ENCODE measurements at regions not wholly inside any gene's neighbourhood (a gene's known extent, or its start where the extent isn't known, plus 50 kb on each side); places are given as distances from the start of the nearest gene placed in this dataset.
"Not testable (repeated sequence)": the region's sequence is repeated elsewhere in the genome, so short reads cannot be mapped to it uniquely, and the experiment has no call there.

- ATAC-seq (no peak), DNase-seq (ENCODE audit: missing footprints) (no peak)
- intact Hi-C loops (cut with DNase I): no loop called here
Observed at GRCh38 chr7:9302436-9302835, 869.0 kb downstream of the NXPH1 start.

DNA sequence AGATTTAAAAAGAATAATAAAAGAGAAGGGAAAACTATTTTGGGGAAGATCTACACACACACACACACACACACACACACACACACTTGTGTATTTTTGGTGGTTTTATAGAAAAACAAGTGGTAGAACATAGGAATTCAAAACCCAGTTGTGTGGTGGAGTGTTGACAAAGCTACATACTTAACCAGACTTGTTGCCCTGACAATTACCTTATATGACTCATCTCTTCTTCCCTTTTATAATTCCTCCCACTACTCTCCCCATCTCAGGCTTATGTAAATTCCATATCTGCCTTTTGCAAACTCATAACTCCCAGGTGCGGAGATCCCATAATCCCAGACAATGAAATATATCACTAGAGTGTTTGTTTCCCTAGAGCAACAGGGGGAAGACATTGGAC is 873.7 kb downstream of the NXPH1 start:
- DNase-seq (ENCODE audit: missing footprints) (no peak), ATAC-seq (no peak)
- intact Hi-C loops (cut with DNase I): no loop called here

DNA sequence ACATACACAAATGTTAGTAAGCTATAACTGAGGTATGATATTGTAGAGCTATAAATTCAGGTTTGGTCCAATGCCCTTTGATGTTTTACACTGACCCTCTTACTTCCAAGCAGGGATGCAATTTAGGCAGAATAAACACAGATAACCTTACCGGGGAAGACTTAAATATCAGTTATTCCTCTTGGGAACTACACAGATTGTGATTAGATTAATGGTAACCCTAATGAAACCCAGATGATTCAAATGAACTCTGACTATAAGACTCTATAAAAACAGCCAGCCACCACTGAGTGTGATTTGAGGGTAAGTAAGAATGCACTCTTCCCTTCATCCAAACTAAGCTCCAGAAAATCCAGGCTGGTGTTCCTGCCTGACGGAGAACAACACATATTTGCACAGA is 891.1 kb downstream of the NXPH1 start:
- DNase-seq (ENCODE audit: missing footprints): no peak
- no peak for ATAC-seq
- intact Hi-C loops (cut with DNase I): no loop called here

GRCh38 chr7:9328296-9328695 is 894.9 kb downstream of the NXPH1 start:
- no peak for DNase-seq (ENCODE audit: missing footprints)
- no peak for ATAC-seq
- intact Hi-C loops (cut with DNase I): no loop called here

DNA sequence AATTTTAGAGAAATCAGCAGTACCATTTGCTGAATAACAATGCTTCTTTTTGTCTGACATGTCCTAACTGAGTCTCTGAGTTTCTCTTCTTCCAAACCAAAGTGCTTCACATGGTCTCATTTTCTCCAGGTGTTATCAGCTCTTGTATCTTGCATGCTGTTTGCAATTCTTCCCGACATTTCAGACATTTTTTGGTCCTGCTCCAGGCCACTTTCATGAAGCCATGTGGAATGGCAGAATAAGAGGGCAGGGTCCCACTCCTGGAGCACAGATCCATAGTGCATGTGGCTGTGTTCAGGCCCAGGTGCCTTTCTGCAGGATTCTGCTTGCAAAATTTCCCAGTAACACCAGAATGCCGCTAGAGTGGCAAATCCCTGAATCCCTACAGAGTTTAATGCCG is 916.2 kb downstream of the NXPH1 start:
- intact Hi-C loops (cut with DNase I): no loop called here
- ATAC-seq: no peak
- DNase-seq (ENCODE audit: missing footprints): no peak

- ATAC-seq (no peak), DNase-seq (ENCODE audit: missing footprints) (no peak)
- intact Hi-C loops (cut with DNase I): no loop called here
Observed at GRCh38 chr7:9391221-9391620, 957.8 kb downstream of the NXPH1 start.

GRCh38 chr7:9391984-9392383 is 958.6 kb downstream of the NXPH1 start:
- no peak for DNase-seq (ENCODE audit: missing footprints)
- no peak for ATAC-seq

DNA sequence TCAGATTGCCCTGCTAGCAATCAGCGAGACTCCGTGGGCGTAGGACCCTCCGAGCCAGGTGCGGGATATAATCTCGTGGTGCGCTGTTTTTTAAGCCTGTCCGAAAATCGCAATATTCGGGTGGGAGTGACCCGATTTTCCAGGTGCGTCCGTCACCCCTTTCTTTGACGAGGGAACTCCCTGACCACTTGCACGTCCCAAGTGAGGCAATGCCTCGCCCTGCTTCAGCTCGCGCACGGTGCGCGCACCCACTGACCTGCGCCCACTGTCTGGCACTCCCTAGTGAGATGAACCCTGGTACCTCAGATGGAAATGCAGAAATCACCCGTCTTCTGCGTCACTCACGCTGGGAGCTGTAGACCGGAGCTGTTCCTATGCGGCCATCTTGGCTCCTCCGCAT is 971.0 kb downstream of the NXPH1 start:
- DNase-seq (ENCODE audit: missing footprints): peak; percentile 32
- ATAC-seq; intact Hi-C loops (cut with DNase I): not testable (repeated sequence)

More at GRCh38 chr7:9391984-9392383, 958.6 kb downstream of the NXPH1 start:
- intact Hi-C loops (cut with DNase I): no loop called here

DNA sequence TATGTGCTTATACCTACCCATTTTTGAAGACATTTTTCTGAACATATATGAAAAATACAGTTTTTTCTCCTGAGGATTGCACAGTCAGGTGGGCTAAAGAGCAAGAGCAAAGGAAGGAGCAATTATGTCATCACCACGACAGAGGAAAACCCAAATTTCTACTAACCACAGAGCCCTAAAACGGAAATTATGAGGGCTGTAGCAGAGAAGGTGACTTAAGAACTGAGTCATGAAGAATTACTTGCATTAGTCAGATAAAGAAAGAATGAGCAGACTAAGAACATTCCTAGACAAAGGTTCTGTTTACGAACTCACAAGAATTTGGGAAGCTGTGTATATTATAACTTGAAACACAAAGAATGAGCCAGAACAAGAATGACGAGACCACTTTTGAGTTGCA is 974.4 kb downstream of the NXPH1 start:
- DNase-seq (ENCODE audit: missing footprints): no peak
- intact Hi-C loops (cut with DNase I): no loop called here
- no peak for ATAC-seq

GRCh38 chr7:9453521-9453920 is 1020.1 kb downstream of the NXPH1 start:
- no peak for DNase-seq (ENCODE audit: missing footprints)
- intact Hi-C loops (cut with DNase I): no loop called here
- ATAC-seq: no peak

DNA sequence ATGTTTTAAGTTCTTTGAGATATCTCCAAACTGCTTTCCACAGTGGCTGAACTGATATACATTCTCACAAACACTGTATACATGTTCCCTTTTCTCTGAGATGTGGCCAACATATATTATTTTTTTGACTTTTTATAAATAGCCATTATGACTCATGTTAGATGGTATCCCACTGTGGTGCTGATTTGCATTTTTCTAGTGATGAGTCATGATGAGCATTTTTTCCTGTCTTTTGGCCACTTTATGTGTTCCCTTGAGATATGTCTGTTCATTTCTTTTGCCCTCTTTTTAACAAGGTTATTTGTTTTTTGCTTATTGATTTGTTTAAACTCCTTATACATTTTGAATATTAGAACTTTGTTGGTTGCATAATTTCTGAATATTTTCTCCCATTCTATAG is 1055.1 kb downstream of the NXPH1 start:
- ATAC-seq: no peak
- DNase-seq (ENCODE audit: missing footprints): no peak
- intact Hi-C loops (cut with DNase I): no loop called here

GRCh38 chr7:9498303-9498702 is 1064.9 kb downstream of the NXPH1 start:
- DNase-seq (ENCODE audit: missing footprints): no peak
- ATAC-seq: no peak
- intact Hi-C loops (cut with DNase I): no loop called here

- intact Hi-C loops (cut with DNase I): no loop called here
- ATAC-seq (no peak), DNase-seq (ENCODE audit: missing footprints) (no peak)
Observed at GRCh38 chr7:9502269-9502668, 1068.9 kb downstream of the NXPH1 start.

GRCh38 chr7:9504678-9505077 is 1071.3 kb downstream of the NXPH1 start:
- no peak for DNase-seq (ENCODE audit: missing footprints)

DNA sequence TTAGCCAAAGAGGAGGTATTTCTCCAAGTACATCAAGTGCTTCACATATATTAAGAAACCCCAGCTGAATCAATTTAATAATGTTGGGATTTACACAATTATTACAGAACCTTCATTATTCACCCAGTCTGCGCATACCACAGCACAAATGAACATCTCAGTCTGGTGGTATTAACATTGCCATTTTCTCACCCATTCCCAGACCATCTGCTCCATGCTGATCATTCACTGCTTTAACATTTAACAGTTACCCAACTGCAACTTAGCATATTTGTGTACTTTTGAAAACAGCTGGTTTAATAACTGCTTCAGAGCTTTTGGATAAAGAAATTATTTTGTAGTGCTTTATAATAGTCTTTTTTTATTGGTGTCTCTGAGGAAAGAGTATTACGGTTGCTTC is 1072.1 kb downstream of the NXPH1 start:
- intact Hi-C loops (cut with DNase I): no loop called here
- DNase-seq (ENCODE audit: missing footprints) (no peak), ATAC-seq (no peak)

More at GRCh38 chr7:9504678-9505077, 1071.3 kb downstream of the NXPH1 start:
- intact Hi-C loops (cut with DNase I): no loop called here
- ATAC-seq: no peak

- intact Hi-C loops (cut with DNase I): no loop called here
- ATAC-seq: no peak
- no peak for DNase-seq (ENCODE audit: missing footprints)
Observed at GRCh38 chr7:9507290-9507689, 1073.9 kb downstream of the NXPH1 start.

DNA sequence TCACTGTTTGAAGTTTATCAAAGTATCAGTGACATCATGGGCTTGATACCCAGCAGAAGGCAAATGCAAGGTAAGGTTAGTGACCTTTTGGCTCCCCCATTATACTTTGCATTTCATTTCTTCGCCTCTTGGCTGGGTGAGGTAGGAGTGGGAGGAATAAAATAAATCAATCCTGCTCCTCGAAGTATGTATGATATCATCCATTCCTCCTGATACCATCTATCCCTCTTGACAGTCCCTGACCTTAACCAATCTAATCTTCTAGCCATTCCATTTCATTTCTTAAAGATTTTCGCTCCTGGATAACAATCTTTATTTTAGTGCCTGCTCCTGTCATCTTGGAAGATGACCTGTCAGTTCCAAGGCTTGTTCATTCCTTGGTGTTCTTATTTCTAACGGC is 1083.3 kb downstream of the NXPH1 start:
- no peak for ATAC-seq
- no peak for DNase-seq (ENCODE audit: missing footprints)
- intact Hi-C loops (cut with DNase I): no loop called here

DNA sequence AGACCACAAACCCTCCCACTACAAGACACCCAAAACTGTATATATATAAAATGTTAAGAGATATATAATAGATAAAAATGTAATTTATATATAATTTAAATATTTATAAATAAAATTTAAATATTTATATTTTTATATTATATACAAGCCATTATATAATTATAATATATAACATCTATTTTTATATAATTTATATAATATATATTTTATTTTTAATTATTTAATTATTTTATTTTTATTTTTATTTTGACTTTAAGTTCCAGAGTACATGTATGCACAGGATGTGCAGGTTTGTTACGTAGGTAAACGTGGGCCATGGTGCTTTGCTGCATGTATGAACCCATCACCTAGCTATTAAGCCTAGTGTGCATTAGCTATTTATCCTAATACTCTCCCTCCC is 1090.2 kb downstream of the NXPH1 start:
- no peak for DNase-seq (ENCODE audit: missing footprints)
- intact Hi-C loops (cut with DNase I): no loop called here
- no peak for ATAC-seq

GRCh38 chr7:9552431-9552830 is 1119.0 kb downstream of the NXPH1 start:
- intact Hi-C loops (cut with DNase I); ATAC-seq: not testable (repeated sequence)

GRCh38 chr7:9557853-9558252 is 1124.4 kb downstream of the NXPH1 start:
- DNase-seq (ENCODE audit: missing footprints) (no peak), ATAC-seq (no peak)
- intact Hi-C loops (cut with DNase I): no loop called here

More at GRCh38 chr7:9552431-9552830, 1119.0 kb downstream of the NXPH1 start:
- DNase-seq (ENCODE audit: missing footprints): not testable (repeated sequence)

DNA sequence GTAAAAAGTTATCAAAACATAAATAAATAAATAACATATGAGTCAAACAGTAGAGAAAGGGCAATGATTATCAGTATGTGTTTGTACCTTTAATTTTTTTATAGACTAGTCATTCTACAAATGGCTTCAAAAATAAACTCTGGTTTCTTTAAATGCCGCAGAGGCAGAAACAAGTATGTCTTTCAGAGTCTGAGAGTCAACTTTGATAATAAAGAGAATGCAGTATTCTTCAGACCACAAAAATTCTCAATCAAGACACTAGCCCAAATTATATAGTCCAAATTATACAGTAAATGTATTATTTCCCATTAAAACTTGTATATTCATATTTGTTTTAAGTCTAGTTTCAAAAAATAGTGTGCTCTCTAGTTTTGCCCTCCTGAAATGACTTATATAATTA is 1142.3 kb downstream of the NXPH1 start:
- ATAC-seq: no peak
- DNase-seq (ENCODE audit: missing footprints): no peak
- intact Hi-C loops (cut with DNase I): no loop called here

GRCh38 chr7:9582824-9583223 is 1149.4 kb downstream of the NXPH1 start:
- no peak for ATAC-seq
- intact Hi-C loops (cut with DNase I): no loop called here

More at GRCh38 chr7:9582824-9583223, 1149.4 kb downstream of the NXPH1 start:
- DNase-seq (ENCODE audit: missing footprints): no peak
